ENCODE measurements at regions not wholly inside any gene's neighbourhood (a gene's known extent, or its start where the extent isn't known, plus 50 kb on each side); places are given as distances from the start of the nearest gene placed in this dataset.

GRCh38 chr13:80069374-80069773, 271.6 kb downstream of the SPRY2 start:
- no peak for TF ChIP-seq CTCF (conservative IDR thresholded peaks at IDR 0.05)
- no peak for TF ChIP-seq ZFX (IDR thresholded peaks at IDR 0.05)
